ENCODE measurements at regions not wholly inside any gene's neighbourhood (a gene's known extent, or its start where the extent isn't known, plus 50 kb on each side); places are given as distances from the start of the nearest gene placed in this dataset.

DNA sequence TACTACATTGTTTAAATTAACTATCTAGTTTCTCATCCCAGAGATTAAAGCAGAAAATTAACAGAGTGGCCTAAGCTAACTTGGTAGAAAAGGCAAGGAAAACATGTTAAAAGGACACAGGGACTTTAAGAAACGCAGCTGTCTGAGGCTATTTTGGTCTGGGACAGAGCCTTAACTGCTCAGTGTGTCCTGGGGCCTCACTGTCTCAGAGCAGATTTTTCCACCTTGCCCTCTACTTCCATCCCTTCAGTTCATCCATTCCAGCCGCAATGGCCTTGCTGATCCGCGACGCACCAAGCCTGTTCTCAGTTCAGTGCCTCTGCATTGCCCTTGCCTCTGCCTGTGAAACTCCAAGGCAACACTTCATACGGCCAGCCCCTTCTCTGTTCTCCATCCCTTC is 114.9 kb upstream of the OSR1 start:
- DNase-seq: no peak
- ATAC-seq: no peak
- Mint-ChIP-seq H3K27ac (no peak overlapping the region), H3K27me3 (peaks cover 25% of the 10 kb centered on the region), H3K36me3 (ENCODE audit: low read depth) (no peaks in the 10 kb centered on the region), H3K4me1 (peaks cover 15% of the 10 kb centered on the region), H3K4me3 (no peak overlapping the region), H3K9me3 (peaks cover 3% of the 10 kb centered on the region)

DNA sequence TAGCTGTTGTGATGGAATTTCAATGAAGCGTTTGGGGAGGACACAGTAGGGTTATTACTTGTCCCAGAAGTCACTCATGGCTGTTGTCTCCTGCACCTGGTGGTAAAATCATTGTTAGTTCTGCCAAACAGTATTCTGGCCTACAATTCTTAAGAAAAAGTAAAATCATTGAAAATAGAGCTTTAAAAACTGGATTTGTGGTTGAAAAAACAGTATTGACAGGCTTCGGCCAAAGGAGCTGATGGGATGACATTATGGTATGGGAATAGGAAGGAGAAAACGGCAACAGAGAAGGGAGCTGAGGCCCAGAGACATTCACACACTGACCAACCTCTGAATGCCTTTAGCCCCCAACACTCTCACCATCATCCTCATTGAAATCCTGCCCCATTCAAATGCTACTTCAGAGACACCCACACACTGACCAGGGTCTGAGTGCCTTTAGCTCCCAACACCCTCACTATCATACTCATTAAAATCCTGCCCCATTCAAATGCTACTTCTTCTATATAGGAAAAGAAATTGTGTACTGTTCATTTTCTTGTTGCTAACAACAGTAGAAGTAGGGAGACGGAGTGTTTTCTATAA is 114.1 kb upstream of the OSR1 start:
- DNase-seq (no peak), ATAC-seq (no peak)
- peaks cover 15% of the 10 kb centered on the region for H3K4me1 Mint-ChIP-seq
- no peaks in the 10 kb centered on the region for H3K36me3 Mint-ChIP-seq (ENCODE audit: low read depth)
- no peak overlapping the region for H3K27ac Mint-ChIP-seq
- H3K9me3 Mint-ChIP-seq: peaks cover 3% of the 10 kb centered on the region
- H3K4me3 Mint-ChIP-seq: no peak overlapping the region
- H3K27me3 Mint-ChIP-seq: peaks cover 25% of the 10 kb centered on the region

DNA sequence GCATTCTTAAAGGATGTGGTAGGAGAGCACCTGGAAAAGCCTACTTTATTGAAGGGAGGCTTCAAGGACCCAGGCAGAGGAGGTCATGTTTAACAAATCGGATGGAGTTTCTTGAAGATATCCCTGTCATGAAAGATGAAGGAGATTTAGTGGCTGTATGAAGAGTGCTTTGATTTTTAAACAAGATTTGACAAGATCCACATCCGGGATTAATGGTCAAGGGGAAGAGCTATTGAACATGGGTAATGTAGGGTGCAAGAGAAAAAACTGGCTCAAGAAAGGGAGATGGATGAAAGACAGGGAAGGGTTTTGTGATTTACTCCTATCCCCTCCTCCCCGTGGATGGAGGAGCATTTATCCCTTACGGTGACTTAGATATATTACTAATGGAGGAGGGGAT is 113.1 kb upstream of the OSR1 start:
- no peak overlapping the region for H3K4me3 Mint-ChIP-seq
- no peak for DNase-seq
- no peak for ATAC-seq
- no peak overlapping the region for H3K27ac Mint-ChIP-seq
- H3K9me3 Mint-ChIP-seq: peaks cover 3% of the 10 kb centered on the region
- no peaks in the 10 kb centered on the region for H3K36me3 Mint-ChIP-seq (ENCODE audit: low read depth)
- H3K4me1 Mint-ChIP-seq: peaks cover 15% of the 10 kb centered on the region
- H3K27me3 Mint-ChIP-seq: peaks cover 22% of the 10 kb centered on the region

DNA sequence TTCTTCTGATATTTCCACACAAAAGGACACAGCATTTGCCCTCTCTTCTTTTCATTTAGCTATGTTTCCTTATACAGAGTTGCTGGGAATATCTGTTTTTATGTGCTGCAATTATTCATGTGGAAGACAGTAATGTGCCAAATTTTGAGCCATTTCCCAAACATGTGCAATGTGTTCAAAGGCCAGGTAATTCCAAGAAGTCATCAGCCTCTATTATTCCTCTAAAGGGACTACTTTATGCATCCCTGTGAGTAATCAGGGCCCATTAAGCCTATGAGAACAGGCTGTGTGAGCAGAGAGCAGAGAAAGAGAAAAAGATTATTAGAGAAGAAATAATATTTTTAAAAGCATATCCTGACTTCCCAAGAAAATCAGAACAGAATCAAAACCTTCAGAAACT is 107.6 kb upstream of the OSR1 start:
- no peak for DNase-seq
- no peaks in the 10 kb centered on the region for H3K36me3 Mint-ChIP-seq (ENCODE audit: low read depth)
- H3K27ac Mint-ChIP-seq: no peak overlapping the region
- H3K4me1 Mint-ChIP-seq: no peaks in the 10 kb centered on the region
- no peak overlapping the region for H3K4me3 Mint-ChIP-seq
- H3K9me3 Mint-ChIP-seq: peaks cover 4% of the 10 kb centered on the region
- no peak for ATAC-seq
- H3K27me3 Mint-ChIP-seq: no peaks in the 10 kb centered on the region

DNA sequence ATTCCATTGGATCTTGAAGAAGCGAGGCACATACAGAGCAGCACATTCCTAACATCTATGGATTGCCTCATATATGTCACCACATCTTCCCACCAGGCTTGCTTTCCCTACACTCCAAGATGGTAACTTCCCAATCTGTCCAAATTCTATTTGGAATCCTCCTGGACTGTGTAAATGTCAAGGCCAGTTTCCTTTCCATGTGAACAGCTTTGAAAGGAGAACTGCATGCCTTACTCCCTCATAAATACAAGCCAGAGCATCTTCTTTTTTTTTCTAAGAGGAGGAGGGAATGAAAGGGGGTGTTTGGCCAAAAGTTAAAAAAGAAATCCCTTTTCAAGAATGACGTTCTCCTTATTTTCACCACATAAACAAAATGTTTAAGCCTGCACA is 103.8 kb upstream of the OSR1 start:
- Mint-ChIP-seq H3K27me3 (peaks cover 3% of the 10 kb centered on the region), H3K9me3 (peaks cover 4% of the 10 kb centered on the region), H3K4me1 (no peaks in the 10 kb centered on the region), H3K27ac (no peak overlapping the region), H3K36me3 (ENCODE audit: low read depth) (no peaks in the 10 kb centered on the region), H3K4me3 (no peak overlapping the region)
- DNase-seq: no peak
- no peak for ATAC-seq

DNA sequence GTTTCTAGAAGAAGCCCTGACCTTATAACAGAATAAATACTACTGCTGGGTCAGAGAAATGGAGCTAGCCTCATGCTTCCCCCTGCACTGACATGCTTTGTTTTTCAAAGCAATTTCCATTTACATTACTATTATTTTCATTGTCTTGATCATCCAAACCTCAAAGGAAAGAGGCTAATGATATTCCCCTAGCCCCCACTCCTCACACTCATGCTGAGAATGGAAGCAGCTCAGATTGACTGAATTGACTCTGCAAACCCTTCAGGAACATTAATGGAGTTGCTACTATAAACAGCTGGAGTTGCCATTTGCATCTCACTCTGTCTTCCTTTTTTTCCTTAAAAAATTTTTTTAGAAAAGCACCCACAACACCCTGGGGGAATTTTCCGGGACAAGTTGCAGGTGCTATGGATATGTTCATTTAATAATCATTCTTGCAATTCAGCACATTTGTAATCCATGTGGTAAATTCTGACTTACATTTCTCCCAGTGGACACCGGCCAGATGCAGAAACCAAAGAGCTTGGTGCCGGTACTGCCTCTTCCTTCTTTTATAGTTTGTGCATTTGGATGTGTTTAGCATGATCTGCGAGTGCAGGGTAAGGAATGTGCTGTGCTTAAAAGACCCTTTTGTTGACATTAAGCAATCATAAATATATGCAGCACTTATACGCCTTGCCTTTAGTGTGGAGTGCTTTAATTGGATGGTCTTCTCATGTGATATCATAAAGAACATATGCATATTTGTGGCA is 103.3 kb upstream of the OSR1 start:
- ATAC-seq: no peak
- Mint-ChIP-seq H3K36me3 (ENCODE audit: low read depth) (no peaks in the 10 kb centered on the region), H3K9me3 (peaks cover 4% of the 10 kb centered on the region), H3K27me3 (peaks cover 3% of the 10 kb centered on the region), H3K27ac (no peak overlapping the region), H3K4me1 (no peaks in the 10 kb centered on the region), H3K4me3 (no peak overlapping the region)
- no peak for DNase-seq

DNA sequence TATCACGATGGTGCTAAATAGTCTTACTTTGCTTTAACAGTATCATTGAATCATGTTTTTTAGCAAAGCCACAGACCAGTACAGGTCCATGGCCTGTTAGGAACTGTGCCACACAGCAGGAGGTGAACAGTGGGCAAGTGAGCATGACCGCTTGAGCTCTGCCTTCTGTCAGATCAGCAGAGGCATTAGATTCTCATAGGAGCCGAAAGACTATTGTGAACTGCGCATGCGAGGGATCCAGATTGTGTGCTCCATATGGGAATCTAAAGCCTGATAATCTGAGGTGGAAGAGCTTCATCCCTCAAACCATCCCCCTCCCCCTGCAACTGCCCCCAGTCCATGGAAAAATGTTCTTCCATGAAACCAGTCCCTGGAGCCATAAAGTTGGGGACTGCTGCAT is 102.3 kb upstream of the OSR1 start:
- Mint-ChIP-seq H3K27me3 (peaks cover 5% of the 10 kb centered on the region), H3K4me3 (no peak overlapping the region), H3K27ac (no peak overlapping the region), H3K4me1 (no peaks in the 10 kb centered on the region), H3K36me3 (ENCODE audit: low read depth) (no peaks in the 10 kb centered on the region), H3K9me3 (peaks cover 4% of the 10 kb centered on the region)
- no peak for DNase-seq
- no peak for ATAC-seq

DNA sequence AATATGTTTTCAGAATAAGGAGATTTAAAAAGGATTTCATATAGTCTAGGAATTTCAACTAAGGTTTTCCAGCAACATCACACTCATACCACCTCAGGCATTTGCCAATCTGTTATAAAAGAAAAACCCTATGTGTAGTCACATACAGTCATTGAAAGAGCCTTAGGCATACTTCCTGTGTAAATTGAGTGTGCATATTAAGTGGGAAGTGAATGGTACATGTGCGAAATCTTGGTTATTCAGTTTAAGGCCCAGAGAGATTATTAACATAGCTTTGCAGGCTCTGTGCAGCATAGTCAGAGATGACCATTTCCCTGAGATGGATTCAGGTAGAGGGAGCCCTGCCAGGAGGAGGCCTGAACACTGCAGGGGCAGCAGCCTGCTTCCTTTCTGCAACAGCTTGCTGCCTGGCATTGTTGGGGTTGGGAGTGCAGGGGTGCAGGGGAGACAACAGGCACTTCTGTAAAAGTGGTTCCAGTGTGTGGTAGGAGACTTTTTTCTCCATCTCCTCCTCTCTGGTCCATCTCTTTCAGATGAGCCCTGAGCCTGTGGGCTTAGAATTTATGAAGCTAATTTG is 100.1 kb upstream of the OSR1 start:
- no peak overlapping the region for H3K27ac Mint-ChIP-seq
- no peak for ATAC-seq
- H3K4me1 Mint-ChIP-seq: no peaks in the 10 kb centered on the region

DNA sequence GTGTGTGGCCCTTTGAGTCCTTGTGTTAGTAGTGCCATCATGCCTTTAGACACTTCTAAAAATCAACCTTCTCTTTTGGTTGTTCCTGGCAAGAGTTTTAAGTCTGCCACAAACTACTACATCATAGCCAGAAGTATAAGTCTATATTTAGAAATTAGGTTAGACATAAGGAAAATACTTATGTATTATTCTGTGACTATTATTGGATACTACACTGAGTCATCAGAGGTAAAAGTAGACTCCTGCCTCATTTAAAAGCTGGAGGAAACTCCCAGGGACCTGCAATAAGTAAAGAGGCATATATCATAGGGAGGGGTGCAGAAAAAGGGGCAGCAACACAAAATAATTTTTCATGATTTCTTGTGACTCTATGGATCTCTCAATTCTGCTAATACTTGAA is 99.4 kb upstream of the OSR1 start:
- peaks cover 5% of the 10 kb centered on the region for H3K27me3 Mint-ChIP-seq
- DNase-seq: no peak
- H3K9me3 Mint-ChIP-seq: peaks cover 3% of the 10 kb centered on the region
- no peak overlapping the region for H3K27ac Mint-ChIP-seq
- H3K36me3 Mint-ChIP-seq (ENCODE audit: low read depth): no peaks in the 10 kb centered on the region
- no peak for ATAC-seq
- H3K4me3 Mint-ChIP-seq: no peak overlapping the region
- H3K4me1 Mint-ChIP-seq: no peaks in the 10 kb centered on the region

More for the DNA sequence above, 100.1 kb upstream of the OSR1 start:
- Mint-ChIP-seq H3K9me3 (peaks cover 3% of the 10 kb centered on the region), H3K27me3 (peaks cover 5% of the 10 kb centered on the region), H3K4me3 (no peak overlapping the region), H3K36me3 (ENCODE audit: low read depth) (no peaks in the 10 kb centered on the region)
- DNase-seq: no peak

DNA sequence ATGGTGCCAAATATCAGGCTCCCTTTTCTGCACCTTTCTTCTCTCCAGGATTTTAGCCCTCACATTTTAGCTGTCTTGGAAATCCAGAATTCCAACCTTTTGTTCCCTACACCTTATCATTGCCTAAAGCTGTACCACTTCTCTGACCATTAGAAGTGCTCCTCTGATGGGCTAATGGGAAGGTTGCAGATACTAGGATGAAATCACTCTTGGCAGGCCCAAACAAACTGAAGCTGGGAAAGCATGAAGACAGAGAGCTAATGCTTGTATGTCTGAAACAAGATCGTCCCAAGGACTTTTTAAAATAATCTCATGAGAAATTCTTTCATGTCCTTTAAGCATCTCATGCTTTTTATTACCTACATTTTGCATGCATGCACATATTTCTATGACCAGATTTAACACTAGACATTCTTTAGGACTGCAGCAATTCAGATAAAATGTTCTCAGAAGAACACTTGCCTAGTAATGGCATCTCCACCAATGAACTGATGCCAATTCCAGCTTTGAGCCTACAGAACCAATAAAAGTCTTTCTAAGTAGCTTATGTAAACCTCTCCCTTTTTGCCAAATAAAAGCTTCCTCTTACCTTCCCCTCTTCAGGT is 98.4 kb upstream of the OSR1 start:
- Mint-ChIP-seq H3K27ac (no peak overlapping the region), H3K4me3 (no peak overlapping the region), H3K9me3 (peaks cover 3% of the 10 kb centered on the region), H3K36me3 (ENCODE audit: low read depth) (no peaks in the 10 kb centered on the region), H3K4me1 (no peaks in the 10 kb centered on the region), H3K27me3 (peaks cover 5% of the 10 kb centered on the region)
- ATAC-seq: no peak
- DNase-seq: no peak

DNA sequence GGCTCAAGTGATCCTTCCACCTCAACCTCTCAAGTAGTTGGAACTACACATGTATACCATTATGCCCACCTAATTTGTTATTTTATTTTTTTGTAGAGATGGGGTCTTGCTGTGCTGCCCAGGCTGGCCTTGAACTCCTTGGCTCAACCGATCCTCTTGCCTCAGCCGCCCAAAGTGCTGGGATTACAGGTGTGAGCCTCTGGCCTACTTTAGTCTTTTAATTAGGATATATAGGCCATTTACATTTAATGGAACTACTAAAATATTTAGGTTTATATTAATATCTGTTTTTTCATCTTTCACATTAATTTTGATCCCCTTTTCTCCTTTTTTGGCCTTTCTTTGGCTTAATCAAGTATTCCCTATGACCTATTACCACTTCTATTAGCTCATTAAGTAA is 95.7 kb upstream of the OSR1 start:
- Mint-ChIP-seq H3K36me3 (ENCODE audit: low read depth) (no peaks in the 10 kb centered on the region), H3K4me3 (no peak overlapping the region), H3K4me1 (no peaks in the 10 kb centered on the region), H3K27ac (no peak overlapping the region), H3K27me3 (peaks cover 1% of the 10 kb centered on the region), H3K9me3 (peaks cover 3% of the 10 kb centered on the region)
- ATAC-seq: no peak
- no peak for DNase-seq

DNA sequence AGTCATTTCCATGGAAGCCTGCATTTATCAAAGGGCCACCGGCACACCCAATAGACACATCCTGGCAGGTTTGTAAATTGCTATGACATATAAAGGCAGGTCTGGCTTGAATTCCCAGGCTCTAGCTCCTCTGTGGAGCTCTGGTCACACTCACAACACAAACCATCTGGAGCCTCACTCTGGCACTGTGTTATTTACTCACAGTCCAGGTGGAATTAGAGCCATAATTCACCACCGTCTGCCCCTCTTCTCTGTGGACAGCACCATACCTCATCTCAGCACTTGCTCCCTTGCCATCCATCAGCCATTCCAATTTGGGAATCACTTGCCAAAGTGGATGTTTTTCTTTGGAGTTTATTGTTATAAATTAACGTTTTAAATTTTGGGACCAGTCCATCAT is 84.3 kb upstream of the OSR1 start:
- Mint-ChIP-seq H3K27me3 (no peaks in the 10 kb centered on the region), H3K36me3 (ENCODE audit: low read depth) (no peaks in the 10 kb centered on the region), H3K27ac (no peak overlapping the region), H3K9me3 (peaks cover 9% of the 10 kb centered on the region), H3K4me1 (no peaks in the 10 kb centered on the region), H3K4me3 (no peak overlapping the region)
- no peak for DNase-seq
- ATAC-seq: no peak

DNA sequence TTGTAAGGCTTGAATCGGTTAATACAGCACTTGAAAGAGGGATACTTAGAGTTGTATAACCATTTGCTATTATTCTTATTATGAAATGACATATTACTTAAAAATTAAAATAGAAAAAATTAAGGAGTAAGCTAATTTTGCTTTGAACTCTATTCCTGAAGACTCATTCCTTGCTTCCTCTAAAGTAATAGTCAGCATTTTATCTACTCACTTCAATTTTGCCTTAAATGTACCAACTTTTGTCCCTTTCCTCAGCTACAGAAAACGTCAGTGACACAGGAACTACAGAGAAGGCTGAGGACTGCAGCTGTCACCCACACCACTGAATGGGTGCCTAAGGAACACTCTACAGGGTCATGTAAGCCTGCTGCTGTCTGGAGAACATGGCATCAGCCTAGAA is 80.7 kb upstream of the OSR1 start:
- ATAC-seq: no peak
- H3K27me3 Mint-ChIP-seq: peaks cover 6% of the 10 kb centered on the region
- no peak overlapping the region for H3K27ac Mint-ChIP-seq
- H3K36me3 Mint-ChIP-seq (ENCODE audit: low read depth): no peaks in the 10 kb centered on the region
- no peaks in the 10 kb centered on the region for H3K4me1 Mint-ChIP-seq
- no peak overlapping the region for H3K4me3 Mint-ChIP-seq
- no peaks in the 10 kb centered on the region for H3K9me3 Mint-ChIP-seq
- DNase-seq: no peak

DNA sequence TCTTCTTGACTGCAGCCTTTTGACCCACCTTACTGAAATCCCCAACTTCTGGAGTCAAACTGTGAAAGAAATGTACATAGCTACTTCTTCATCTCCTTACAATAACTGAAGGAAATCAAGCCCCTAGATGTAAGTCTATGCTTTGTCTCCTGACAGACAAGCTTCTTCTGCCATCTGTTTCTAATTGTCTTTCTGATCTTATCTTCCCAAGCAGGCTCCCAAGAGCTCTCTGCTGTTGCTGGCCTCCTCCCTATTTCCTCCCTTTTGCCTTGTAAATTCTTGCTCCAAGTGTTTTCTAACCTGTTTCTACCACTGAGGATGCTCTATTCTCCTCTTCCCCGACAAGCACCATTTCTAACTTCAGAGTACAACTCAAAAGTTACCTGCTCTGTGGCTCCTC is 77.4 kb upstream of the OSR1 start:
- Mint-ChIP-seq H3K27me3 (peaks cover 10% of the 10 kb centered on the region), H3K27ac (no peak overlapping the region), H3K4me1 (no peaks in the 10 kb centered on the region), H3K36me3 (ENCODE audit: low read depth) (no peaks in the 10 kb centered on the region), H3K4me3 (no peak overlapping the region), H3K9me3 (no peaks in the 10 kb centered on the region)
- no peak for ATAC-seq
- no peak for DNase-seq

DNA sequence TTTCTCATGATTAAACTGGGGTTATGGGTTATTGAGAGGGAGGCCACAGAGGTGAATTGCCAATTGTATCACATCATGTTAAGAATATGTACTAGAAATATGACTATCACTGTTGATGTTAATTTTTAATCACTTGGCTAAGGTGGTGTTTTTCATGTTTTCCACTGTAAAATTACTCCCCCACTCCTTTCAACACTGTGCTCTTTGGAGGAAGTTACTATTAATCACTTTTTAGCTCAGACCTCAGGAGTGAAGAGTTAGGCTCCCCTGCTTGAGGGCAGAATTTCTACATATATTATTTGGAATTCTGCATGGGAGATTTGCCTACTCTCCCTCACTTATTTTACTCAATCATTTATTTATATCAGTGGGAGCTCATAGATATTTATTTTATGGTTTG is 76.0 kb upstream of the OSR1 start:
- Mint-ChIP-seq H3K4me1 (no peaks in the 10 kb centered on the region), H3K9me3 (no peaks in the 10 kb centered on the region), H3K27ac (no peak overlapping the region), H3K27me3 (peaks cover 10% of the 10 kb centered on the region), H3K4me3 (no peak overlapping the region), H3K36me3 (ENCODE audit: low read depth) (no peaks in the 10 kb centered on the region)
- no peak for DNase-seq
- ATAC-seq: no peak
